ENCODE measurements at regions not wholly inside any gene's neighbourhood (a gene's known extent, or its start where the extent isn't known, plus 50 kb on each side); places are given as distances from the start of the nearest gene placed in this dataset.

- Mint-ChIP-seq H3K27ac (no peak overlapping the region), H3K4me3 (no peak overlapping the region), H3K9me3 (peaks cover 0 to 10% (median 2%) of the 10 kb centered on the region in 6 donors), H3K27me3 (ENCODE audit: low read depth in 3 of 3) (no peaks in the 10 kb centered on the region), H3K36me3 (peaks cover 0 to under 1% (median 0%) of the 10 kb centered on the region in 3 donors), H3K4me1 (no peaks in the 10 kb centered on the region)
- DNase-seq = no peak
These were observed 432.5 kb upstream of the C9orf72 start for GRCh38 chr9:28005779-28006178.

GRCh38 chr9:28007097-28007817 is 434.0 kb upstream of the C9orf72 start:
- DNase-seq = no peak
- Mint-ChIP-seq H3K4me3 (no peak overlapping the region), H3K4me1 (no peaks in the 10 kb centered on the region), H3K9me3 (peaks cover 0 to 9% (median 4%) of the 10 kb centered on the region in 6 donors), H3K36me3 (peaks cover 0 to 4% (median 0%) of the 10 kb centered on the region in 3 donors), H3K27me3 (ENCODE audit: low read depth in 3 of 3) (peaks cover 0 to 1% (median 0%) of the 10 kb centered on the region in 3 donors), H3K27ac (no peak overlapping the region)

DNA sequence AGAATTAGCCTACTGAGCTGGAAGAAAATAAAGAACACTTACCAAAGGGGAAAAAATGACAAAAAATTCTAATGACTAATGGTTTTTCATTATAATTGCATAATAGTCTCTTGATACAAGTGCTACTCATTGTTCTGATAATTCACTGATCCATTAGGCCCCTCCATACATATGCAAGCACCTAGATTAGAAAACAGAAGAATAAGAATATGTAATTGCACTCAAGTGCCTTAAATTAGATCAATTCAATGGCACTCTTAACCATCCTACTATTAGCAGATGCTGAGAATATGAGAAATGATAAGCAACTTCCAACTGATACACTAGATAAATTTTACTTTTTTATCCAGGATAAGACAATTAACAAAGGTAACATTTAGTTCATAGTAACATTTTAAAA is 440.9 kb upstream of the C9orf72 start:
- no peak overlapping the region for H3K4me3 Mint-ChIP-seq
- peaks cover 0 to 1% (median 0%) of the 10 kb centered on the region in 3 donors for H3K27me3 Mint-ChIP-seq (ENCODE audit: low read depth in 3 of 3)
- no peak overlapping the region for H3K27ac Mint-ChIP-seq
- H3K9me3 Mint-ChIP-seq = peaks cover 0 to 14% (median 6%) of the 10 kb centered on the region in 6 donors
- H3K4me1 Mint-ChIP-seq = no peaks in the 10 kb centered on the region
- DNase-seq = no peak
- peaks cover 0 to 4% (median 0%) of the 10 kb centered on the region in 3 donors for H3K36me3 Mint-ChIP-seq

DNA sequence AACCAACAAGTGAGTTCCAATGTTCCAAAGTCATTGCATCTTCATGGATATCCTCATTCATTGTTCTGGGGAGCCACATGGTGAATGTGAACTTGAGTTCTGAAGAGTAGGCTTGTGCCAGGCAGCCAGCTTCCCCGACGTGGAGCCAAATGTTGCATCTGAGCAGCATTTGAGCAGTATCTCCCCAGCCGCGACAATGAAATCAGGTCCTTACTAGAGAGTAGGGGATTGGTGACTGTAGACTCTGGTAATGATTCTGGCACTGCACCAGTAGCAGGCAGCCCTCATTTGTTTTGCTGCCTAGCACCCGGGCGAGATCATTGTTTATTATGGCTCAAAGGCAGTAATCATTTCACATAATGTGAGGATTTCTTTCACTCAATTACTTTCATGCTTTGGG is 451.4 kb upstream of the C9orf72 start:
- no peak overlapping the region for H3K4me3 Mint-ChIP-seq
- peaks cover 3 to 23% (median 10%) of the 10 kb centered on the region in 6 donors for H3K9me3 Mint-ChIP-seq
- no peak for DNase-seq
- no peak overlapping the region for H3K27ac Mint-ChIP-seq
- H3K27me3 Mint-ChIP-seq (ENCODE audit: low read depth in 3 of 3) = no peaks in the 10 kb centered on the region
- H3K4me1 Mint-ChIP-seq = no peaks in the 10 kb centered on the region
- peaks cover 0 to 9% (median 5%) of the 10 kb centered on the region in 3 donors for H3K36me3 Mint-ChIP-seq

- H3K27me3 Mint-ChIP-seq (ENCODE audit: low read depth in 3 of 3) = no peaks in the 10 kb centered on the region
- H3K4me1 Mint-ChIP-seq = no peaks in the 10 kb centered on the region
- H3K36me3 Mint-ChIP-seq = peaks cover 0 to 9% (median 5%) of the 10 kb centered on the region in 3 donors
- DNase-seq = no peak
- H3K27ac Mint-ChIP-seq = no peak overlapping the region
- peaks cover 3 to 26% (median 11%) of the 10 kb centered on the region in 6 donors for H3K9me3 Mint-ChIP-seq
- no peak overlapping the region for H3K4me3 Mint-ChIP-seq
These were observed 451.9 kb upstream of the C9orf72 start for GRCh38 chr9:28025186-28025585.

DNA sequence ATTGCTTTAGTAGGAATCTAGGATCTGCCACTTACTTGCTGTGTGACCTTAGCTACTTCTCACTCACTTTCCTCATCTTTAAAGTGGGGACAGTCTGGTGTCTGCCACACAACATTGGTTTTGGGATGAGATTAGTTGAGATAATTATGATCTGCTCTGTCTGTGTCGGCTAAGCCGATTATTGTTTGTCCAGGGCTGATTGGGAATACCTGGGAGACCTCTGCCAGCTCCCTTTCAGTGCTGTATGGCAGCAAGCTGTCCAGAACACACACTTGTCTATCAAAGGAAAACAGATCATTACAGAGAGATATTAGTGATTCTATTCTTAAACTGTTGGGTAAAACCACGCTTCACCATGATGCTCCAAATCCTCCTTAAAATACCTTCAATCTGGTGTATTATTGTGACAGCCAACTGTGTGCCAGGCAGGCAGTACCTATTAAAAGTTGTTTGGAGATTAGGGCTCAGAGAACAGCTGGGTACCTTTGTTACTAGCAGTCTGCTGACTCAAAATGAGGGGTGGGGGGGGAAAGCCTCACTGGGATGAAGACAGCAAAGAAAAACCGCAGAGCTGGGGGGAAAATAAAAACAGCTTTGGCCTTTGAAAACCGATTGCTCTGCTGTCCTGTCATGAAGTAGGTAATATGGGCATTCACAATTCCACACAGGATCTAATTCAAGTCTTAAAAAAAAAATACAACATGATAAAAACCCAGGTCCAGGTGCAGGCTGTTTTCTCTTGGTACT is 458.4 kb upstream of the C9orf72 start:
- no peak overlapping the region for H3K4me3 Mint-ChIP-seq

DNA sequence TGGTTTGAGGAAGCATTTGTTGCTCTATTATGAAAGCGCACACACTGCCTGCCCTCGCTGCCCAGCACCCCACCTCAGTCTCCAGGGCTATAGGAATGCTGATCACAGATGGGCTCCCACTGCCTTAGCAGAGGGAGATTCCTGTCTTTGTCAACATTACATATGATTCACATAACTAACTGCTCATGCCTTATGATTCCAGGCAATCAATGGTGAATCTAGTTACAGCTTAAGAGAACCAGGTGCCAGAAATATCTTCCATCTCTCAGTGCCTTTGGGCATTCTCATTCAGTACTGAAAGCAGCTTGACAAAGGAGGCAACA is 458.9 kb upstream of the C9orf72 start:
- Mint-ChIP-seq H3K27ac (no peak overlapping the region), H3K27me3 (ENCODE audit: low read depth in 3 of 3) (peaks cover 0 to 5% (median 2%) of the 10 kb centered on the region in 3 donors), H3K4me3 (no peak overlapping the region), H3K36me3 (no peaks in the 10 kb centered on the region), H3K4me1 (no peaks in the 10 kb centered on the region), H3K9me3 (peaks cover 0 to 11% (median 3%) of the 10 kb centered on the region in 6 donors)
- no peak for DNase-seq

More for the DNA sequence above, 458.4 kb upstream of the C9orf72 start:
- DNase-seq = no peak
- Mint-ChIP-seq H3K9me3 (peaks cover 0 to 17% (median 4%) of the 10 kb centered on the region in 6 donors), H3K27me3 (ENCODE audit: low read depth in 3 of 3) (peaks cover 0 to 5% (median 2%) of the 10 kb centered on the region in 3 donors), H3K36me3 (peaks cover 0 to 2% (median 0%) of the 10 kb centered on the region in 3 donors), H3K4me1 (no peaks in the 10 kb centered on the region), H3K27ac (no peak overlapping the region)

- Mint-ChIP-seq H3K4me3 (no peak overlapping the region), H3K9me3 (peaks cover 0 to 11% (median 4%) of the 10 kb centered on the region in 6 donors), H3K4me1 (no peaks in the 10 kb centered on the region), H3K27ac (no peak overlapping the region), H3K36me3 (no peaks in the 10 kb centered on the region), H3K27me3 (ENCODE audit: low read depth in 3 of 3) (peaks cover 0 to 5% (median 2%) of the 10 kb centered on the region in 3 donors)
- no peak for DNase-seq
These were observed 461.0 kb upstream of the C9orf72 start for GRCh38 chr9:28034242-28034641.

DNA sequence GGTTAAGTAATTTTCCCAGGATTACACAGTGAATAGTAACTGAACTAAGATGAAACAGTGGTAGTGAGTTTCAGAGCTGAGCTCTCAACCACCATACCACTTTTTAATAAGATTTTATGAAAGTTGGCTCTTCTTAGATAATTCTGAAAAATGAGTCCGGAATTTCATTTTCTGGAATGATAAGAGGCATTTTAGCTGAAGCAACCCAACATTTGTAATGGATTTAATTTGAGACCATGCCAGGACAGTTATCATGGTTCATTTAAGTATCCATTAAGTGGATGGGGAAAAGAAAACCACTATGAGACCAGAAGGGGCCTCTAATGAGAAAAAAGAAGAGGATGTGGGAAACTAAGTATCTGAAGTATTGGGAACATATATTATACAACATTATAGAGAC is 464.7 kb upstream of the C9orf72 start:
- H3K4me1 Mint-ChIP-seq = no peaks in the 10 kb centered on the region
- DNase-seq = no peak
- H3K27me3 Mint-ChIP-seq (ENCODE audit: low read depth in 3 of 3) = peaks cover 0 to 3% (median 0%) of the 10 kb centered on the region in 3 donors
- H3K27ac Mint-ChIP-seq = no peak overlapping the region
- H3K9me3 Mint-ChIP-seq = peaks cover 0 to 10% (median 6%) of the 10 kb centered on the region in 6 donors
- no peak overlapping the region for H3K4me3 Mint-ChIP-seq
- no peaks in the 10 kb centered on the region for H3K36me3 Mint-ChIP-seq

DNA sequence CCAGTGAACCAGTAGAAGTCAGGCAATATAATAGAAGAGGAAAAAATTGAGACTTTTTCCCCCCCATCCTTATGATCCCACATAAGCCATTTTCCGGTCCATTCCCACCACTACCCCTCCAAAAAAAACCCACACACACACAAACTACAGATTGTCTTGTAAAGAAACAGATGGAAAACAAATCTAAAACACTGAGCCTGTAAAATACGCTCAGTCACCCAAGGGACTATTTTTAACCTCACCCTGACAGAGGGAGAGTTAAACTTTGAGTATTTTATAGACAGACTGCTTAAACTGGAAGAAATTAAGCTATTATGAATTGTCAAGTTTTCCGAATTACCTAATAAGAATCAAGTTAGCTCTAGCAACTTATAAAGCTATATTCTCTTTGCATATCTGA is 471.8 kb upstream of the C9orf72 start:
- Mint-ChIP-seq H3K9me3 (peaks cover 0 to 29% (median 5%) of the 10 kb centered on the region in 6 donors), H3K4me1 (no peaks in the 10 kb centered on the region), H3K36me3 (no peaks in the 10 kb centered on the region), H3K27me3 (ENCODE audit: low read depth in 3 of 3) (peaks cover 0 to 4% (median 0%) of the 10 kb centered on the region in 3 donors), H3K27ac (no peak overlapping the region), H3K4me3 (no peak overlapping the region)
- DNase-seq = no peak

DNA sequence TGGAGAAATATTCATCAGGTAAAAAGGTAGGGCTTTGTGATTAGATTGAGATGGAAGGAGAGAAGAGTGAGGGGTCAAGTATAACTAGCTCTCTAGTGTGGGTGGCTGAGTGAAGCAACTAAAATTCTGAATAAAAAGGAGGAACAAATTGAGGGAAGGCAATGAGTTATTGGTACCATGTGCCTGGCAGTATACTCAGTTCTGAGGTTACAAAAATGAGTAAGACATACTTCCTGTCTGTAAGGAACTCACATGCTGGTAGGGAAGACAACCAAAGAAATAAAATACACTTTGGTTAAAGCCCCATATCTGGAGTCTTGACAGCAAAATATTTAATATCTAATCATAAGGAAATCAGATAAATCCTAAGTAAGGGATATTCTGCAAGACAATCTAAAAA is 476.8 kb upstream of the C9orf72 start:
- Mint-ChIP-seq H3K9me3 (peaks cover 0 to 14% (median 4%) of the 10 kb centered on the region in 6 donors), H3K4me1 (no peaks in the 10 kb centered on the region), H3K4me3 (no peak overlapping the region), H3K27me3 (ENCODE audit: low read depth in 3 of 3) (peaks cover 0 to 4% (median 0%) of the 10 kb centered on the region in 3 donors), H3K27ac (no peak overlapping the region), H3K36me3 (no peaks in the 10 kb centered on the region)
- no peak for DNase-seq

- no peaks in the 10 kb centered on the region for H3K36me3 Mint-ChIP-seq
- peaks cover 0 to 13% (median 4%) of the 10 kb centered on the region in 6 donors for H3K9me3 Mint-ChIP-seq
- H3K4me1 Mint-ChIP-seq = no peaks in the 10 kb centered on the region
- peaks cover 0 to 4% (median 0%) of the 10 kb centered on the region in 3 donors for H3K27me3 Mint-ChIP-seq (ENCODE audit: low read depth in 3 of 3)
- DNase-seq = no peak
- H3K4me3 Mint-ChIP-seq = no peak overlapping the region
- no peak overlapping the region for H3K27ac Mint-ChIP-seq
These were observed 477.7 kb upstream of the C9orf72 start for GRCh38 chr9:28050941-28051340.

DNA sequence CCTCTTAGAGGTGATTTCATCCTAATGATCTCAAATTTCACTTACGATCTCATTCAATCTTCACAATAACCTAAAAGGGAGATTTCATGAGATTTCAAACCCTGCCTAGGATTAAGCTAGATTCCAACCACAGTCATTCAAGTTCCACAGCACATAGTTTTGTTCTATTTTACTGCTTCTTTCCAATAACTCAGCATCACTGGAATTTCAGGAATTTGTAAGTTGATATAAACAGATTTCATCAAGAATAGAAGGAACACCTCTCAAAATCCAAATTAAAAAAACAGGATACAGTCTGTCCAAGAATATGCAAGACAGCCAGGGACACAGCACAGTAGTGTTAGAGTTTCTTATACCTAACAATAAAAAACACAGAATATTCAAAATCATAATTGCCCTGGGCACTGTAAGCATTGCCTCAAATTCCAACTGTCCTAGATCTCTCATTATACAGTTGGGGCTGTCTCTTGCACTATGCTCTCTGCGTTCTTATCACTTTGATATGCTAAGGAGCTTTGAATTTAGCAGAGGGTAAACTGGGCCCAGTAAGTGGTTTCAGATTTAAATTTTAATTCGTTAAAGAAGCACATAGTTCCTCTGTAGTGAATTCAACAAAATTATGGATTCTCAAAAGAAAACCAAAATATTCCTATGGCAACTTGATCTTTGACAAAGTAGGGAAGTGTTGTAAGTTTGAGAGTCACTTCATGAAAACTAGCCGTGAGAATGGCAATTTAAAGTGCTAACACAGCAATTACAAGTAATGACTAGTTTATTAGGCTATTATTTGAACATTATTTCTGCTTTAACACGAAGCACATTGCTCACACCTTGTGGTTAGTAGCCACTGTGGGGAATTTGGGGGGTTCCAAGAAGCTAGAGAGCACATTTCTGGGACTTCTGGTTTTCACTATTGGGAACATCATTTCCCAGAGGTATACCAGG is 478.6 kb upstream of the C9orf72 start:
- H3K9me3 Mint-ChIP-seq = peaks cover 0 to 8% (median 3%) of the 10 kb centered on the region in 6 donors
- peaks cover 0 to 4% (median 0%) of the 10 kb centered on the region in 3 donors for H3K27me3 Mint-ChIP-seq (ENCODE audit: low read depth in 3 of 3)
- DNase-seq = no peak
- H3K4me1 Mint-ChIP-seq = no peaks in the 10 kb centered on the region
- H3K36me3 Mint-ChIP-seq = no peaks in the 10 kb centered on the region
- H3K4me3 Mint-ChIP-seq = no peak overlapping the region
- H3K27ac Mint-ChIP-seq = no peak overlapping the region
